ENCODE measurements at regions not wholly inside any gene's neighbourhood (a gene's known extent, or its start where the extent isn't known, plus 50 kb on each side); places are given as distances from the start of the nearest gene placed in this dataset.

- in situ Hi-C loops (cut with HindIII; ENCODE audit: low pct_unique_long_range_greater_than_20kb, low sequenced_read_pairs), result no loop called here
- DNase-seq (ENCODE audit: low read depth in 1 of 2, low spot score in 1 of 2), result no peak
- TF ChIP-seq JUND (IDR thresholded peaks at IDR 0.05; ENCODE audit: low read depth), result no peak
Observed at GRCh38 chr11:15412054-15412453, 297.3 kb downstream of the INSC start.

GRCh38 chr11:15418921-15419320 is 304.2 kb downstream of the INSC start:
- in situ Hi-C loops (cut with HindIII; ENCODE audit: low pct_unique_long_range_greater_than_20kb, low sequenced_read_pairs), result no loop called here
- DNase-seq (ENCODE audit: low read depth in 1 of 2, low spot score in 1 of 2), result no peak
- TF ChIP-seq JUND (IDR thresholded peaks at IDR 0.05; ENCODE audit: low read depth), result no peak

- no peak for TF ChIP-seq JUND (IDR thresholded peaks at IDR 0.05; ENCODE audit: low read depth)
- no peak for DNase-seq (ENCODE audit: low read depth in 1 of 2, low spot score in 1 of 2)
- in situ Hi-C loops (cut with HindIII; ENCODE audit: low pct_unique_long_range_greater_than_20kb, low sequenced_read_pairs), result no loop called here
Observed at GRCh38 chr11:15419696-15420095, 305.0 kb downstream of the INSC start.

GRCh38 chr11:15430381-15430780 is 315.7 kb downstream of the INSC start:
- no peak for TF ChIP-seq JUND (IDR thresholded peaks at IDR 0.05; ENCODE audit: low read depth)
- in situ Hi-C loops (cut with HindIII; ENCODE audit: low pct_unique_long_range_greater_than_20kb, low sequenced_read_pairs), result no loop called here
- no peak for DNase-seq (ENCODE audit: low read depth in 1 of 2, low spot score in 1 of 2)

GRCh38 chr11:15434529-15434928 is 319.8 kb downstream of the INSC start:
- DNase-seq (ENCODE audit: low read depth in 1 of 2, low spot score in 1 of 2), result no peak
- in situ Hi-C loops (cut with HindIII; ENCODE audit: low pct_unique_long_range_greater_than_20kb, low sequenced_read_pairs), result no loop called here
- no peak for TF ChIP-seq JUND (IDR thresholded peaks at IDR 0.05; ENCODE audit: low read depth)

- in situ Hi-C loops (cut with HindIII; ENCODE audit: low pct_unique_long_range_greater_than_20kb, low sequenced_read_pairs), result no loop called here
- no peak for DNase-seq (ENCODE audit: low read depth in 1 of 2, low spot score in 1 of 2)
- no peak for TF ChIP-seq JUND (IDR thresholded peaks at IDR 0.05; ENCODE audit: low read depth)
Observed at GRCh38 chr11:15446315-15446714, 331.6 kb downstream of the INSC start.

GRCh38 chr11:15446929-15447328 is 332.2 kb downstream of the INSC start:
- no peak for DNase-seq (ENCODE audit: low read depth in 1 of 2, low spot score in 1 of 2)
- in situ Hi-C loops (cut with HindIII; ENCODE audit: low pct_unique_long_range_greater_than_20kb, low sequenced_read_pairs), result no loop called here
- no peak for TF ChIP-seq JUND (IDR thresholded peaks at IDR 0.05; ENCODE audit: low read depth)

GRCh38 chr11:15451713-15452112 is 337.0 kb downstream of the INSC start:
- DNase-seq (ENCODE audit: low read depth in 1 of 2, low spot score in 1 of 2), result no peak
- in situ Hi-C loops (cut with HindIII; ENCODE audit: low pct_unique_long_range_greater_than_20kb, low sequenced_read_pairs), result no loop called here
- TF ChIP-seq JUND (IDR thresholded peaks at IDR 0.05; ENCODE audit: low read depth), result no peak

GRCh38 chr11:15453211-15453765 is 338.6 kb downstream of the INSC start:
- in situ Hi-C loops (cut with HindIII; ENCODE audit: low pct_unique_long_range_greater_than_20kb, low sequenced_read_pairs), result no loop called here
- no peak for DNase-seq (ENCODE audit: low read depth in 1 of 2, low spot score in 1 of 2)
- TF ChIP-seq JUND (IDR thresholded peaks at IDR 0.05; ENCODE audit: low read depth), result no peak

- peak in 1 of 2 experiments; percentile 44 for DNase-seq (ENCODE audit: low read depth in 1 of 2, low spot score in 1 of 2)
- in situ Hi-C loops (cut with HindIII; ENCODE audit: low pct_unique_long_range_greater_than_20kb, low sequenced_read_pairs), result no loop called here
- no peak for TF ChIP-seq JUND (IDR thresholded peaks at IDR 0.05; ENCODE audit: low read depth)
Observed at GRCh38 chr11:15468466-15468865, 353.7 kb downstream of the INSC start.

GRCh38 chr11:15471048-15471894 is 356.5 kb downstream of the INSC start:
- no peak for TF ChIP-seq JUND (IDR thresholded peaks at IDR 0.05; ENCODE audit: low read depth)
- no peak for DNase-seq (ENCODE audit: low read depth in 1 of 2, low spot score in 1 of 2)
- in situ Hi-C loops (cut with HindIII; ENCODE audit: low pct_unique_long_range_greater_than_20kb, low sequenced_read_pairs), result no loop called here

GRCh38 chr11:15471895-15472799 is 357.4 kb downstream of the INSC start:
- TF ChIP-seq JUND (IDR thresholded peaks at IDR 0.05; ENCODE audit: low read depth), result no peak
- peak; percentile 10 to 62 for DNase-seq (ENCODE audit: low read depth in 1 of 2, low spot score in 1 of 2)
- in situ Hi-C loops (cut with HindIII; ENCODE audit: low pct_unique_long_range_greater_than_20kb, low sequenced_read_pairs), result no loop called here
